Hepatocyte (in vitro differentiated cells): ENCODE measurements at regions not wholly inside any gene's neighbourhood (a gene's known extent, or its start where the extent isn't known, plus 50 kb on each side); places are given as distances from the start of the nearest gene placed in this dataset.

Experiments used
- CTCF ChIP-seq: fragments of 200-600 bp; sonication (generic); IDR thresholded peaks from 2 replicates; pipeline ENCODE4 v1.5.1; 2016; ENCODE audit warnings: antibody characterized with exemption, mild to moderate bottlenecking; ENCODE audit not compliant: poor library complexity
- EZH2 ChIP-seq: fragments of 200-600 bp; sonication (generic); IDR thresholded peaks from 2 replicates; pipeline ENCODE4 v1.6.1; 2016; ENCODE audit warnings: antibody characterized with exemption, mild to moderate bottlenecking, borderline replicate concordance

- TF ChIP-seq CTCF (no peak), EZH2 (no peak)
These were observed 1672.7 kb upstream of the PCDH7 start for GRCh38 chr4:29047341-29048041.
